OCI-LY3 (cell line): ENCODE measurements at regions not wholly inside any gene's neighbourhood (a gene's known extent, or its start where the extent isn't known, plus 50 kb on each side); places are given as distances from the start of the nearest gene placed in this dataset.

Source experiments
- H2AFZ ChIP-seq: fragments of 200-600, 300-600 bp; shearing (Covaris generic); 2 replicates; pipeline ENCODE4 v1.6.0; 2014; ENCODE audit warnings: antibody characterized with exemption, low read depth, low read length
- H3K27ac ChIP-seq: fragments of 200-600, 300-600 bp; sonication (generic); 2 replicates; pipeline ENCODE4 v1.5.1; 2014; ENCODE audit warnings: mild to moderate bottlenecking, low read length, moderate library complexity, mixed read lengths
- H3K27me3 ChIP-seq: fragments of 200-600, 300-600 bp; sonication (generic); 2 replicates; pipeline ENCODE4 v1.6.1; 2014; ENCODE audit warnings: low read depth, low read length, mixed read lengths
- H3K36me3 ChIP-seq: fragments of 200-600, 300-600 bp; sonication (generic); replicated peaks from 2 replicates; pipeline ENCODE3; 2014; ENCODE audit warnings: low read depth, low read length, mixed read lengths
- H3K4me1 ChIP-seq: fragments of 300-600, 200-600 bp; sonication (generic); 2 replicates; pipeline ENCODE4 v1.6.1; 2014; ENCODE audit warnings: low read length, mixed read lengths
- H3K4me2 ChIP-seq: fragments of 200-600, 300-600 bp; sonication (generic); 2 replicates; pipeline ENCODE4 v1.6.1; 2014; ENCODE audit warnings: low read length, mixed read lengths
- H3K4me3 ChIP-seq: fragments of 300-600, 200-600 bp; sonication (generic); 2 replicates; pipeline ENCODE4 v1.5.1; 2014; ENCODE audit warnings: antibody characterized with exemption, mild to moderate bottlenecking, low read length, moderate library complexity
- H3K79me2 ChIP-seq: fragments of 300-600, 200-600 bp; shearing (Covaris generic); 2 replicates; pipeline ENCODE4 v1.6.1; 2014; ENCODE audit warnings: mild to moderate bottlenecking, low read length, mixed read lengths
- H3K9ac ChIP-seq: fragments of 300-600, 200-600 bp; shearing (Covaris generic); 2 replicates; pipeline ENCODE4 v1.6.0; 2014; ENCODE audit warnings: mild to moderate bottlenecking, low read length, moderate library complexity
- H3K9me3 ChIP-seq: fragments of 200-600, 300-600 bp; shearing (Covaris generic); 2 replicates; pipeline ENCODE4 v1.6.1; 2014; ENCODE audit warnings: low read length, mixed read lengths; ENCODE audit not compliant: insufficient read depth
- H4K20me1 ChIP-seq: fragments of 200-600, 300-600 bp; sonication (generic); 2 replicates; pipeline ENCODE4 v1.6.1; 2016; ENCODE audit warnings: low read length, mixed read lengths; ENCODE audit not compliant: insufficient read depth
- EZH2phosphoT487 ChIP-seq: fragments of 200-600 bp; shearing (Covaris generic); IDR thresholded peaks from 2 replicates; pipeline ENCODE4 v1.6.1; 2018; ENCODE audit warnings: antibody characterized with exemption, mixed run types, low read depth
- TF ChIP-seq, protein P1 (sequence below): fragments of 200-600, 300-600 bp; sonication (generic); IDR thresholded peaks from 2 replicates; pipeline ENCODE4 v1.5.1; 2014; ENCODE audit warnings: antibody characterized with exemption, low read length, low read depth

DNA sequence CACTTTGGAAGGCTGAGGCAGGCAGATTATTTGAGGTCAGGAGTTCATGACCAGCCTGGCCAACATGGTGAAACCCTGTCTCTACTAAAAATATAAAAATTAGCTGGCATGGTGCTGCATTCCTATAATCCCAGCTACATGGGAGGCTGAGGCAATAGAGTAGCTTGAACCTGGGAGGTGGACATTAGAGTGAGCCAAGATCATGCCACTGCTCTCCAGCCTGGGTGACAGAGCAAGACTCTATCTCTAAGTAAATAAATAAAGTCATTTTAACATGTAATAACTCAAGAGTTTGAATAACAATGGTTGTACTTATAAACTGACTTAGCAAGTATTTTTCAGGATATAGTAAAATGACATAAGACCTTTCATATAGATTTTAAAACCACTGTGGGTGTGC lies 169.3 kb upstream of the FN1 start:
- Histone ChIP-seq H3K9ac (no peak overlapping the region), H3K4me3 (no peak overlapping the region), H2AFZ (no peak overlapping the region), H4K20me1 (no peaks in the 10 kb centered on the region), H3K4me1 (no peaks in the 10 kb centered on the region), H3K9me3 (no peaks in the 10 kb centered on the region), H3K36me3 (no peaks in the 10 kb centered on the region), H3K27me3 (no peaks in the 10 kb centered on the region), H3K4me2 (no peak overlapping the region), H3K27ac (no peak overlapping the region), H3K79me2 (no peaks in the 10 kb centered on the region)
- TF ChIP-seq, protein P1, sequence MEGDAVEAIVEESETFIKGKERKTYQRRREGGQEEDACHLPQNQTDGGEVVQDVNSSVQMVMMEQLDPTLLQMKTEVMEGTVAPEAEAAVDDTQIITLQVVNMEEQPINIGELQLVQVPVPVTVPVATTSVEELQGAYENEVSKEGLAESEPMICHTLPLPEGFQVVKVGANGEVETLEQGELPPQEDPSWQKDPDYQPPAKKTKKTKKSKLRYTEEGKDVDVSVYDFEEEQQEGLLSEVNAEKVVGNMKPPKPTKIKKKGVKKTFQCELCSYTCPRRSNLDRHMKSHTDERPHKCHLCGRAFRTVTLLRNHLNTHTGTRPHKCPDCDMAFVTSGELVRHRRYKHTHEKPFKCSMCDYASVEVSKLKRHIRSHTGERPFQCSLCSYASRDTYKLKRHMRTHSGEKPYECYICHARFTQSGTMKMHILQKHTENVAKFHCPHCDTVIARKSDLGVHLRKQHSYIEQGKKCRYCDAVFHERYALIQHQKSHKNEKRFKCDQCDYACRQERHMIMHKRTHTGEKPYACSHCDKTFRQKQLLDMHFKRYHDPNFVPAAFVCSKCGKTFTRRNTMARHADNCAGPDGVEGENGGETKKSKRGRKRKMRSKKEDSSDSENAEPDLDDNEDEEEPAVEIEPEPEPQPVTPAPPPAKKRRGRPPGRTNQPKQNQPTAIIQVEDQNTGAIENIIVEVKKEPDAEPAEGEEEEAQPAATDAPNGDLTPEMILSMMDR = no peak
- TF ChIP-seq EZH2phosphoT487 = no peak

DNA sequence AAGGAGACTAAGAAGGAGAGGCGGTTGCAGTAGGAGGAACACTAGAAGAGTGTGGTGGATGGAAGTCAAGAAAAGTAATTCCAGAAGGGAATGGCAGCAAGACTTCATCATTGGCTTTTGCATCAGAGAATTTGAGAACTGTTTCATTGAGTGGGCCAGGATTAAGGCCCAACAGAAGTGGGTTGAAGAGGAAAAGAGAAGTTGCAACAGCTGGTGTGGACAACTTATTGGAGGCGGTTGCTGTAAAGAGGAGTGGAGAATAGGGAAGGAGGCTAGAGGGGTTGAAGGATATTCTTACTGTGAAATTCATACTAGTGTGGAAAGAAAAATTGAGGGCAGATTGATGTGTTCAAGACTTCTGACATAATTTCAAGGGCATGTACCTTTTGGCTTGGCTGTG lies 168.7 kb upstream of the FN1 start:
- Histone ChIP-seq H3K27me3 (no peaks in the 10 kb centered on the region), H3K27ac (no peak overlapping the region), H3K4me2 (no peak overlapping the region), H4K20me1 (no peaks in the 10 kb centered on the region), H3K36me3 (no peaks in the 10 kb centered on the region), H3K79me2 (no peaks in the 10 kb centered on the region), H3K9me3 (no peaks in the 10 kb centered on the region), H3K9ac (no peak overlapping the region), H2AFZ (no peak overlapping the region), H3K4me3 (no peak overlapping the region), H3K4me1 (no peaks in the 10 kb centered on the region)
- TF ChIP-seq EZH2phosphoT487 = no peak
- TF ChIP-seq, protein P1 = no peak

DNA sequence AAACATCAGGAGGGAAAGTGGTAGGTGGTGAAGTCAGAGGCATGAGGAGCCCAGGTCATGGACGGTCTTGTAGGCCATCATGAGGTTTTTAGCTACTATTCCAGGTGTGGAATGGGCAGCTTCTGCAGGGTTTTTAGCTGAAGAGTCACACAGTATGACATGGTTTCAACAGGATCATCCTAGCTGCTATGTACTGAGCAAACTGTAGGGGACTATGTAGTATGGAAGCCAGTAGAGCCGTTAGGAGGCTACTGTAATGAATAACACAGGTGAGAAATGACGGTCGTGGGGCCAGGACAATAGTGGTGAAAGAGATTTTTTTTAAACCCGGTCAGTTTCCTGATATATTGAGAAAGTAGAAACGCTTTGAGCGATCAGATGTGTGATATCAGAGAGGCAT lies 167.6 kb upstream of the FN1 start:
- no peak overlapping the region for H3K9ac ChIP-seq
- H3K27ac ChIP-seq = no peak overlapping the region
- no peaks in the 10 kb centered on the region for H3K36me3 ChIP-seq
- H3K4me1 ChIP-seq = no peaks in the 10 kb centered on the region
- no peaks in the 10 kb centered on the region for H3K9me3 ChIP-seq
- no peak for TF ChIP-seq EZH2phosphoT487
- TF ChIP-seq, protein P1 = no peak
- no peak overlapping the region for H3K4me3 ChIP-seq
- no peaks in the 10 kb centered on the region for H3K79me2 ChIP-seq
- no peaks in the 10 kb centered on the region for H4K20me1 ChIP-seq
- H2AFZ ChIP-seq = no peak overlapping the region
- H3K4me2 ChIP-seq = no peak overlapping the region
- H3K27me3 ChIP-seq = no peaks in the 10 kb centered on the region

DNA sequence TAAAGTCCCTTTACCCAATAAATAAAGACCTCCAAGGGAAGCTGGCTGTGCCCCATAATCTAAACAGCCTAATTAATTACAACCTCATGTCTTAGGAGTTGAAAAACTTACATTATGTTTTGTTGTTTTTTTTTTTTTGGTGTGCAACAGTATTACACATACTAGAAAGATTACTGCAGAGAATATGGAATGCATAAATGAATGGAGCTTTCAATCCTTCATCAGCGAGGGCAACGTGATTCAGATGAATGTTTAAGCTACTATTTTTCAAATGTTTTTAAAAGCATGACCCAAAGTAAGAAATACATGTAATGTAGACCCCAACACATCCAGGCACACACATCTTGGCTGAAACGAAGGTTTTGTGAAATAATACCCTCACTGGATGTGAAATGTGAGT lies 167.1 kb upstream of the FN1 start:
- H3K9ac ChIP-seq = no peak overlapping the region
- no peaks in the 10 kb centered on the region for H3K36me3 ChIP-seq
- TF ChIP-seq EZH2phosphoT487 = no peak
- TF ChIP-seq, protein P1 = no peak
- no peaks in the 10 kb centered on the region for H4K20me1 ChIP-seq
- H2AFZ ChIP-seq = no peak overlapping the region
- no peaks in the 10 kb centered on the region for H3K27me3 ChIP-seq
- H3K27ac ChIP-seq = no peak overlapping the region
- no peaks in the 10 kb centered on the region for H3K4me1 ChIP-seq
- H3K9me3 ChIP-seq = no peaks in the 10 kb centered on the region
- H3K4me3 ChIP-seq = no peak overlapping the region
- no peak overlapping the region for H3K4me2 ChIP-seq
- H3K79me2 ChIP-seq = no peaks in the 10 kb centered on the region
